DND-41 (cell line): ENCODE measurements at regions not wholly inside any gene's neighbourhood (a gene's known extent, or its start where the extent isn't known, plus 50 kb on each side); places are given as distances from the start of the nearest gene placed in this dataset.

Experiments used
- ATAC-seq: fragments of 200-7000 bp; cut with Tn5 transposase; 3 replicates; pipeline ENCODE4 v1.9.1; 2021; ENCODE audit warnings: low read depth; ENCODE audit not compliant: insufficient read depth
- DNase-seq: peaks from one replicate; pipeline ENCODE4 v3.0.0-alpha.2; 2020
- H2AFZ ChIP-seq: 2 replicates; pipeline ENCODE4 v1.6.0; 2012; ENCODE audit warnings: low read depth, low read length
- H3K27ac ChIP-seq: 2 replicates; pipeline ENCODE4 v1.5.1; 2012; ENCODE audit warnings: low read length, inconsistent platforms
- H3K27me3 ChIP-seq: fragments of 200-600 bp; sonication (generic); 2 replicates; pipeline ENCODE4 v1.6.0; 2012; ENCODE audit warnings: low read length, mild to moderate bottlenecking, inconsistent platforms; ENCODE audit not compliant: insufficient read depth, poor library complexity
- H3K36me3 ChIP-seq: 2 replicates; pipeline ENCODE4 v1.5.1; 2012; ENCODE audit warnings: low read length, inconsistent platforms; ENCODE audit not compliant: insufficient read depth
- H3K4me1 ChIP-seq: 2 replicates; pipeline ENCODE4 v1.5.1; 2012; ENCODE audit warnings: mild to moderate bottlenecking, low read length; ENCODE audit not compliant: insufficient read depth
- H3K4me2 ChIP-seq: 2 replicates; pipeline ENCODE4 v1.6.0; 2012; ENCODE audit warnings: mild to moderate bottlenecking, moderate library complexity, low read length, inconsistent platforms; ENCODE audit not compliant: insufficient read depth
- H3K4me3 ChIP-seq, 2 experiments: fragments of 200-600 bp in 1 of 2; shearing (Covaris generic) in 1 of 2; 2 replicates each; pipeline ENCODE4 v1.5.1; 2012 to 2016; ENCODE audit warnings: inconsistent platforms in 2 of 2, low read length in 2 of 2, mild to moderate bottlenecking in 2 of 2, low read depth in 1 of 2, moderate library complexity in 1 of 2
- H3K79me2 ChIP-seq: 2 replicates; pipeline ENCODE4 v1.6.0; 2012; ENCODE audit warnings: low read length, inconsistent platforms; ENCODE audit not compliant: insufficient read depth
- H3K9ac ChIP-seq: 2 replicates; pipeline ENCODE4 v1.6.0; 2012; ENCODE audit warnings: low read depth, mild to moderate bottlenecking, inconsistent platforms, low read length, moderate library complexity
- H3K9me3 ChIP-seq: 2 replicates; pipeline ENCODE4 v1.5.1; 2012; ENCODE audit warnings: low read length, moderate library complexity, mild to moderate bottlenecking, inconsistent platforms; ENCODE audit not compliant: insufficient read depth, severe bottlenecking
- H4K20me1 ChIP-seq: 2 replicates; pipeline ENCODE4 v1.6.0; 2012; ENCODE audit warnings: low read length; ENCODE audit not compliant: insufficient read depth
- EZH2 ChIP-seq: IDR thresholded peaks from 3 replicates; pipeline ENCODE4 v1.6.1; 2012; ENCODE audit warnings: borderline replicate concordance, low read depth, mild to moderate bottlenecking, moderate library complexity, low read length, inconsistent platforms; ENCODE audit not compliant: severe bottlenecking
- TF ChIP-seq, protein P1 (sequence below): IDR thresholded peaks from 2 replicates; pipeline ENCODE4 v1.5.1; 2012; ENCODE audit warnings: borderline replicate concordance, low read length, moderate library complexity, mild to moderate bottlenecking; ENCODE audit not compliant: poor library complexity, severe bottlenecking; ENCODE audit errors: extremely low read depth

DNA sequence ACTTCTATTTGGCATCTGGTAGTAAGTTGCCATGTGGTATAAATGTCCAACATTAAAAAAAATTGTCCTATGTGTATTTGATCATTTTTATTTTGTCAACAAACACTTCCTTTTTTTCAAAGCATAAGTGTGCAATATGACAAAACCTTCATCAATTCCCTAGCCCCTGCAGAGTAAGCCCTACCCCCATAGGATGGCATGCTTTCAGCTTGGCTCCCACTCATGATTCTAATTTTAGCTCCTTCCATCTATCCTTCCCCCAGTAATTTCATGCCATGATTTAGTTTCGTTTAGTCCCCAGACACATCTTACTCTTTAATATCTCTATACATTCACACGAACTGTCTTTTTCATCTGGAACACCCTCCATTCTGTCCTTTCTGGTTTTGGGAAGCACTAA is 250.6 kb upstream of the RAG2 start:
- no peaks in the 10 kb centered on the region for H3K79me2 ChIP-seq
- peaks cover 3% of the 10 kb centered on the region for H3K27me3 ChIP-seq
- no peaks in the 10 kb centered on the region for H3K4me1 ChIP-seq
- no peak overlapping the region for H3K9ac ChIP-seq
- no peak overlapping the region for H3K27ac ChIP-seq
- H2AFZ ChIP-seq = no peak overlapping the region
- H3K4me2 ChIP-seq = no peak overlapping the region
- TF ChIP-seq EZH2 = no peak
- TF ChIP-seq, protein P1, sequence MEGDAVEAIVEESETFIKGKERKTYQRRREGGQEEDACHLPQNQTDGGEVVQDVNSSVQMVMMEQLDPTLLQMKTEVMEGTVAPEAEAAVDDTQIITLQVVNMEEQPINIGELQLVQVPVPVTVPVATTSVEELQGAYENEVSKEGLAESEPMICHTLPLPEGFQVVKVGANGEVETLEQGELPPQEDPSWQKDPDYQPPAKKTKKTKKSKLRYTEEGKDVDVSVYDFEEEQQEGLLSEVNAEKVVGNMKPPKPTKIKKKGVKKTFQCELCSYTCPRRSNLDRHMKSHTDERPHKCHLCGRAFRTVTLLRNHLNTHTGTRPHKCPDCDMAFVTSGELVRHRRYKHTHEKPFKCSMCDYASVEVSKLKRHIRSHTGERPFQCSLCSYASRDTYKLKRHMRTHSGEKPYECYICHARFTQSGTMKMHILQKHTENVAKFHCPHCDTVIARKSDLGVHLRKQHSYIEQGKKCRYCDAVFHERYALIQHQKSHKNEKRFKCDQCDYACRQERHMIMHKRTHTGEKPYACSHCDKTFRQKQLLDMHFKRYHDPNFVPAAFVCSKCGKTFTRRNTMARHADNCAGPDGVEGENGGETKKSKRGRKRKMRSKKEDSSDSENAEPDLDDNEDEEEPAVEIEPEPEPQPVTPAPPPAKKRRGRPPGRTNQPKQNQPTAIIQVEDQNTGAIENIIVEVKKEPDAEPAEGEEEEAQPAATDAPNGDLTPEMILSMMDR = no peak
- ATAC-seq = no peak
- H3K36me3 ChIP-seq = no peaks in the 10 kb centered on the region
- no peaks in the 10 kb centered on the region for H3K9me3 ChIP-seq
- no peaks in the 10 kb centered on the region for H4K20me1 ChIP-seq
- DNase-seq = no peak
- H3K4me3 ChIP-seq = no peak overlapping the region

DNA sequence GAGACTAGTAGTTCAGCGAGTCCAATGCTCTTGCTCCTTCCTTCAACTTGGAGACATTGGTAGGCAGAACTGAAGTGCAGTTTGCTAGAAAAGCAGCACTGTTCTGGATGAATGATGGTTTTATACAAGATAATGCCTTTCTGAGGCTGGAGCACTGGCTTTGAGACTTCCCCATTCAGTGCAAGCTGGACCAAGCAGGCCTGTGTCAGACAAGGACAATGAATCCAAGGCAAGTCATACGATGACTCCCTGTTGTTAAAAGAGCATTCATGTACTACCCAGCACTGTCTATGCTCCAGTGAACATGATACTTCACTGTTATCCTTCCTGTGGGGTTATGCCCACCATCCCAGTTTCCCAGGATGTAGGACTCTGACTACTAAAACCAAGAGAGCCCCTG is 242.3 kb upstream of the RAG2 start:
- TF ChIP-seq, protein P1 = no peak
- TF ChIP-seq EZH2 = no peak
- Histone ChIP-seq H3K9ac (no peak overlapping the region), H3K4me3 (no peak overlapping the region), H2AFZ (no peak overlapping the region), H4K20me1 (no peaks in the 10 kb centered on the region), H3K36me3 (no peaks in the 10 kb centered on the region), H3K9me3 (peaks cover 2% of the 10 kb centered on the region), H3K27me3 (no peaks in the 10 kb centered on the region), H3K27ac (no peak overlapping the region), H3K4me1 (no peaks in the 10 kb centered on the region), H3K79me2 (no peaks in the 10 kb centered on the region), H3K4me2 (no peak overlapping the region)
- ATAC-seq = no peak
- no peak for DNase-seq

DNA sequence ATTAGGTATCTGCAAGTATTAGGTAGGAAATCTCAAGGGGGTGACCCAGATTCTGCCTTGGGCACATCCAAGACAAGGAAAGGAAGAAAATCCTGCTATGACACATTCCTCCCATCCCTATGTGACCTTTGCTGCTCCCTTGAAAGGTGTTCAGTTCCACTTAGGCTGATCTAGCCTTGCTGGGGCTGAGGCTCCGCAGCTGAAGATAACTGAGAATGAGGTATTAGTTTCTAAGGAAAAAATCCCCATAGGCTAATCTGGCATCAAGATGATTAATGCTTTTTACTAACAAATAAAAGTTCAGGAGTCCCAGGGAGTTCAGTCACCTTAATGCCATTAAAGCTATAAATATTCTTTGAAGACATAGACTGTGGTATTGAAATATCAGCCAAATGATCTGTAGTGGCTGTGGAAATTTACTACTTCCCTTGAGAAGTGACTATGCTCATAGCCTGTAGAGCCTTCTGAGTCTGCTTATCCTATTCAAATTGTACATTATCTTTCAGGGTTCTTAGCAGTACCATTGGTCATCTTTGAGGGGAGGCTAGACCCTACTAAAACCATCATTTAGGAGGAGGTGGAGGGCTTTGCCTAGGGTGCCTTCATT is 239.9 kb upstream of the RAG2 start:
- no peak overlapping the region for H2AFZ ChIP-seq
- no peak overlapping the region for H3K4me2 ChIP-seq
- no peaks in the 10 kb centered on the region for H3K4me1 ChIP-seq
- H3K79me2 ChIP-seq = no peaks in the 10 kb centered on the region
- no peak overlapping the region for H3K4me3 ChIP-seq
- no peaks in the 10 kb centered on the region for H3K36me3 ChIP-seq
- H4K20me1 ChIP-seq = no peaks in the 10 kb centered on the region
- TF ChIP-seq EZH2 = no peak
- TF ChIP-seq, protein P1 = no peak
- ATAC-seq (no peak), DNase-seq (no peak)
- H3K9ac ChIP-seq = no peak overlapping the region
- peaks cover 2% of the 10 kb centered on the region for H3K9me3 ChIP-seq
- no peaks in the 10 kb centered on the region for H3K27me3 ChIP-seq
- H3K27ac ChIP-seq = no peak overlapping the region
